GM12892 (cell line): ENCODE measurements at regions not wholly inside any gene's neighbourhood (a gene's known extent, or its start where the extent isn't known, plus 50 kb on each side); places are given as distances from the start of the nearest gene placed in this dataset.
"Not testable (repeated sequence)": the region's sequence is repeated elsewhere in the genome, so short reads cannot be mapped to it uniquely, and the experiment has no call there.

ENCODE experiments used
- DNase-seq: peaks from one replicate; pipeline ENCODE4 v3.0.0; 2011; ENCODE audit not compliant: insufficient read length
- FAIRE-seq: peaks from 2 replicates; lab custom pipeline; 2011; peaks lifted over from hg19 to GRCh38; lab: Jason Lieb, UNC
- POLR2A ChIP-seq: IDR thresholded peaks from 2 replicates; pipeline ENCODE4 v1.6.1; 2011; ENCODE audit warnings: low read depth, low read length, control low read depth
- POLR2AphosphoS5 ChIP-seq: IDR thresholded peaks from 2 replicates; pipeline ENCODE4 v1.6.1; 2011; ENCODE audit warnings: low read depth, low read length, control low read depth
- TAF1 ChIP-seq: IDR thresholded peaks from 2 replicates; pipeline ENCODE4 v1.6.1; 2011; ENCODE audit warnings: low read depth, mild to moderate bottlenecking, control low read depth, low read length, borderline replicate concordance

GRCh38 chr9:87781331-87781730 is 55.4 kb downstream of the CTSL start:
- FAIRE-seq: no peak
- no peak for TF ChIP-seq TAF1
- TF ChIP-seq POLR2A: no peak
- no peak for DNase-seq

GRCh38 chr9:87783180-87783579 is 57.3 kb downstream of the CTSL start:
- TF ChIP-seq POLR2AphosphoS5 (no peak), POLR2A (no peak), TAF1 (no peak)
- DNase-seq (no peak), FAIRE-seq (no peak)

GRCh38 chr9:87785315-87785970 is 59.5 kb downstream of the CTSL start:
- DNase-seq, FAIRE-seq: not testable (repeated sequence)

- no peak for FAIRE-seq
- TF ChIP-seq POLR2AphosphoS5 (no peak), TAF1 (no peak), POLR2A (no peak)
- DNase-seq: no peak
Measured at GRCh38 chr9:87786423-87786822, 60.5 kb downstream of the CTSL start.

- FAIRE-seq: no peak
- TF ChIP-seq TAF1 (no peak), POLR2A (no peak), POLR2AphosphoS5 (no peak)
- DNase-seq: no peak
Measured at GRCh38 chr9:87786876-87787275, 61.0 kb downstream of the CTSL start.

- no peak for DNase-seq
- FAIRE-seq: no peak
- no peak for TF ChIP-seq POLR2A
- no peak for TF ChIP-seq POLR2AphosphoS5
- no peak for TF ChIP-seq TAF1
Measured at GRCh38 chr9:87787735-87788134, 61.8 kb downstream of the CTSL start.

- FAIRE-seq: peak; percentile 85
- DNase-seq: peak; percentile 23
- TF ChIP-seq TAF1 (no peak), POLR2A (no peak), POLR2AphosphoS5 (no peak)
Measured at GRCh38 chr9:87792831-87793288, 66.9 kb downstream of the CTSL start.

GRCh38 chr9:87793292-87793691 is 67.4 kb downstream of the CTSL start:
- FAIRE-seq: no peak
- no peak for TF ChIP-seq POLR2A
- TF ChIP-seq TAF1: no peak
- no peak for TF ChIP-seq POLR2AphosphoS5
- DNase-seq: no peak

- FAIRE-seq: no peak
- TF ChIP-seq TAF1 (no peak), POLR2AphosphoS5 (no peak), POLR2A (no peak)
- no peak for DNase-seq
Measured at GRCh38 chr9:87795178-87795577, 69.3 kb downstream of the CTSL start.

- TF ChIP-seq POLR2A (no peak), POLR2AphosphoS5 (no peak), TAF1 (no peak)
- FAIRE-seq (no peak), DNase-seq (no peak)
Measured at GRCh38 chr9:87796196-87796595, 70.3 kb downstream of the CTSL start.

GRCh38 chr9:87798261-87798833 is 72.4 kb downstream of the CTSL start:
- TF ChIP-seq POLR2AphosphoS5 (no peak), POLR2A (no peak), TAF1 (no peak)
- FAIRE-seq: no peak
- no peak for DNase-seq

- no peak for FAIRE-seq
- no peak for DNase-seq
- TF ChIP-seq POLR2A (no peak), POLR2AphosphoS5 (no peak), TAF1 (no peak)
Measured at GRCh38 chr9:87799503-87799902, 73.6 kb downstream of the CTSL start.

- DNase-seq: no peak
- no peak for FAIRE-seq
- TF ChIP-seq POLR2A (no peak), TAF1 (no peak), POLR2AphosphoS5 (no peak)
Measured at GRCh38 chr9:87800456-87800855, 74.5 kb downstream of the CTSL start.
